Tibial nerve (tissue), 4 donors: ENCODE measurements at regions not wholly inside any gene's neighbourhood (a gene's known extent, or its start where the extent isn't known, plus 50 kb on each side); places are given as distances from the start of the nearest gene placed in this dataset.

Source experiments
- EP300 ChIP-seq, 2 donors: sonication (generic); formaldehyde crosslinking; IDR thresholded peaks; one replicate each; pipeline ENCODE4 v1.6.1; 2017; ENCODE audit warnings: antibody characterized with exemption in 2 of 2, mild to moderate bottlenecking in 1 of 2
- POLR2A ChIP-seq, 2 donors: fragments of 450-650 bp; IDR thresholded peaks; one replicate each; pipeline ENCODE4 v1.6.1; 2017; ENCODE audit warnings: antibody characterized with exemption in 2 of 2, mild to moderate bottlenecking in 2 of 2, moderate library complexity in 2 of 2
- TF ChIP-seq, protein P1 (sequence below), 5 experiments: fragments of 200-600 bp in 3 of 5; fragments of 450-650 bp in 2 of 5; sonication (generic) in 3 of 5; IDR thresholded peaks; one replicate each; pipeline ENCODE4 v1.5.1; 2016 to 2019; ENCODE audit warnings: antibody characterized with exemption in 5 of 5, mild to moderate bottlenecking in 3 of 5, moderate library complexity in 2 of 5

DNA sequence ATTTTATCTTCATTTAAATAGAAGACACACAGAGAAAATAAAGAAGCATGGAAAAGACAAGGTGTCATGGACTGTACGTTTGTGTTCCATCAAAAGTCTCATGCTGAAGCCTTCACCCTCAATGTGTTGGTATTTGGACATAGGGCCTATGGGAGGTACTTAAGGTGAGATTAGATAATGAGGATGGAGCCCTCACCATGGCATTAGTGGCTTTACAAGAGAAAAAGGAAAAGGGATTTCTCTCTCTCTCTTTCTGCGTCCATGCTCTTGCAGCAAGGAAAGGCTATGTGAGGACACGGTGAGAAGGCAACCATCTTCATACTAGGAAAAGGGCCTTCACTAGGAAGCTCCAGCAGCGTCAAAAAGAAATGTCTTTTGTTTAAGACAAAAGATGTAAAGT is 797.0 kb upstream of the CDH10 start:
- TF ChIP-seq POLR2A (IDR thresholded peaks at IDR 0.05) (no peak), EP300 (IDR thresholded peaks at IDR 0.05) (no peak)
- TF ChIP-seq, protein P1, sequence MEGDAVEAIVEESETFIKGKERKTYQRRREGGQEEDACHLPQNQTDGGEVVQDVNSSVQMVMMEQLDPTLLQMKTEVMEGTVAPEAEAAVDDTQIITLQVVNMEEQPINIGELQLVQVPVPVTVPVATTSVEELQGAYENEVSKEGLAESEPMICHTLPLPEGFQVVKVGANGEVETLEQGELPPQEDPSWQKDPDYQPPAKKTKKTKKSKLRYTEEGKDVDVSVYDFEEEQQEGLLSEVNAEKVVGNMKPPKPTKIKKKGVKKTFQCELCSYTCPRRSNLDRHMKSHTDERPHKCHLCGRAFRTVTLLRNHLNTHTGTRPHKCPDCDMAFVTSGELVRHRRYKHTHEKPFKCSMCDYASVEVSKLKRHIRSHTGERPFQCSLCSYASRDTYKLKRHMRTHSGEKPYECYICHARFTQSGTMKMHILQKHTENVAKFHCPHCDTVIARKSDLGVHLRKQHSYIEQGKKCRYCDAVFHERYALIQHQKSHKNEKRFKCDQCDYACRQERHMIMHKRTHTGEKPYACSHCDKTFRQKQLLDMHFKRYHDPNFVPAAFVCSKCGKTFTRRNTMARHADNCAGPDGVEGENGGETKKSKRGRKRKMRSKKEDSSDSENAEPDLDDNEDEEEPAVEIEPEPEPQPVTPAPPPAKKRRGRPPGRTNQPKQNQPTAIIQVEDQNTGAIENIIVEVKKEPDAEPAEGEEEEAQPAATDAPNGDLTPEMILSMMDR (IDR thresholded peaks at IDR 0.05): no peak
